SK-N-SH treated with all-trans-retinoic acid at 6 μM for 48 hours (cell line): ENCODE measurements at regions not wholly inside any gene's neighbourhood (a gene's known extent, or its start where the extent isn't known, plus 50 kb on each side); places are given as distances from the start of the nearest gene placed in this dataset.

Experiments used
- ATAC-seq: fragments of 200-7000 bp; cut with Tn5 transposase; 3 replicates; pipeline ENCODE4 v1.9.1; 2020; ENCODE audit warnings: mild to moderate bottlenecking, moderate library complexity
- ARNTL ChIP-seq: fragments of 450-650 bp; formaldehyde crosslinking; IDR thresholded peaks from 2 replicates; pipeline ENCODE4 v1.5.0; 2020; ENCODE audit warnings: low read depth, mild to moderate bottlenecking, moderate library complexity, borderline replicate concordance
- CSDC2 ChIP-seq: fragments of 250-450 bp; sonication (Bioruptor Pico); IDR thresholded peaks from 2 replicates; pipeline ENCODE4 v1.5.0; 2020; ENCODE audit warnings: mild to moderate bottlenecking, moderate library complexity
- ESRRG ChIP-seq: fragments of 250-450 bp; sonication (Bioruptor Pico); IDR thresholded peaks from 2 replicates; pipeline ENCODE4 v1.6.1; 2021; ENCODE audit warnings: mild to moderate bottlenecking
- GLIS3 ChIP-seq: fragments of 250-450 bp; sonication (Bioruptor Pico); IDR thresholded peaks from 2 replicates; pipeline ENCODE4 v1.5.0; 2020; ENCODE audit warnings: mild to moderate bottlenecking, moderate library complexity
- ISL1 ChIP-seq: fragments of 250-450 bp; sonication (Bioruptor Pico); IDR thresholded peaks from 2 replicates; pipeline ENCODE4 v2.1.2; 2022; ENCODE audit warnings: mild to moderate bottlenecking, moderate library complexity
- OSR1 ChIP-seq: fragments of 250-450 bp; sonication (Bioruptor Pico); IDR thresholded peaks from 2 replicates; pipeline ENCODE4 v1.8.0; 2022; ENCODE audit warnings: moderate library complexity, mild to moderate bottlenecking, inconsistent platforms
- PPARA ChIP-seq: fragments of 250-450 bp; sonication (Bioruptor Pico); IDR thresholded peaks from 2 replicates; pipeline ENCODE4 v1.5.0; 2020; ENCODE audit warnings: mild to moderate bottlenecking, borderline replicate concordance
- RARB ChIP-seq: fragments of 250-450 bp; sonication (Bioruptor Pico); IDR thresholded peaks from 2 replicates; pipeline ENCODE4 v1.8.0; 2021; ENCODE audit warnings: mild to moderate bottlenecking, moderate library complexity
- SNAI2 ChIP-seq: fragments of 250-450 bp; sonication (Bioruptor Pico); IDR thresholded peaks from 2 replicates; pipeline ENCODE4 v1.5.0; 2020; ENCODE audit warnings: mild to moderate bottlenecking, moderate library complexity
- TCF4 ChIP-seq: fragments of 250-450 bp; sonication (Bioruptor Pico); IDR thresholded peaks from 2 replicates; pipeline ENCODE4 v1.8.0; 2021; ENCODE audit warnings: mild to moderate bottlenecking, moderate library complexity, borderline replicate concordance
- ZC3H10 ChIP-seq: fragments of 250-450 bp; sonication (Bioruptor Pico); IDR thresholded peaks from 2 replicates; pipeline ENCODE4 v1.5.1; 2021; ENCODE audit warnings: mild to moderate bottlenecking, moderate library complexity
- ZFP3 ChIP-seq: fragments of 250-450 bp; sonication (Bioruptor Pico); IDR thresholded peaks from 2 replicates; pipeline ENCODE4 v1.5.0; 2020; ENCODE audit warnings: mild to moderate bottlenecking, moderate library complexity
- ZNF70 ChIP-seq: fragments of 450-650 bp; formaldehyde crosslinking; IDR thresholded peaks from 2 replicates; pipeline ENCODE4 v1.5.0; 2020; ENCODE audit warnings: mild to moderate bottlenecking, moderate library complexity
- ZNF8 ChIP-seq: fragments of 450-650 bp; formaldehyde crosslinking; IDR thresholded peaks from 2 replicates; pipeline ENCODE4 v1.5.0; 2020; ENCODE audit warnings: mild to moderate bottlenecking, moderate library complexity
- TF ChIP-seq, protein P1 (sequence below): fragments of 250-450 bp; sonication (Bioruptor Pico); IDR thresholded peaks from 2 replicates; pipeline ENCODE4 v1.5.1; 2021; ENCODE audit warnings: mild to moderate bottlenecking, moderate library complexity
- TF ChIP-seq, protein P2 (sequence below): fragments of 250-450 bp; sonication (Bioruptor Pico); IDR thresholded peaks from 2 replicates; pipeline ENCODE4 v1.8.0; 2021; ENCODE audit warnings: low read depth, mild to moderate bottlenecking, moderate library complexity, borderline replicate concordance
- TF ChIP-seq, protein P3 (sequence below): fragments of 250-450 bp; sonication (Bioruptor Pico); IDR thresholded peaks from 2 replicates; pipeline ENCODE4 v1.5.0; 2020; ENCODE audit warnings: mild to moderate bottlenecking, moderate library complexity
- TF ChIP-seq, protein P4 (sequence below): fragments of 250-450 bp; sonication (Bioruptor Pico); IDR thresholded peaks from 2 replicates; pipeline ENCODE4 v1.5.1; 2020; ENCODE audit warnings: low read depth, mild to moderate bottlenecking, moderate library complexity
- TF ChIP-seq, protein P5 (sequence below): fragments of 250-450 bp; sonication (Bioruptor Pico); IDR thresholded peaks from 2 replicates; pipeline ENCODE4 v1.8.0; 2020; ENCODE audit warnings: mild to moderate bottlenecking, moderate library complexity, borderline replicate concordance

DNA sequence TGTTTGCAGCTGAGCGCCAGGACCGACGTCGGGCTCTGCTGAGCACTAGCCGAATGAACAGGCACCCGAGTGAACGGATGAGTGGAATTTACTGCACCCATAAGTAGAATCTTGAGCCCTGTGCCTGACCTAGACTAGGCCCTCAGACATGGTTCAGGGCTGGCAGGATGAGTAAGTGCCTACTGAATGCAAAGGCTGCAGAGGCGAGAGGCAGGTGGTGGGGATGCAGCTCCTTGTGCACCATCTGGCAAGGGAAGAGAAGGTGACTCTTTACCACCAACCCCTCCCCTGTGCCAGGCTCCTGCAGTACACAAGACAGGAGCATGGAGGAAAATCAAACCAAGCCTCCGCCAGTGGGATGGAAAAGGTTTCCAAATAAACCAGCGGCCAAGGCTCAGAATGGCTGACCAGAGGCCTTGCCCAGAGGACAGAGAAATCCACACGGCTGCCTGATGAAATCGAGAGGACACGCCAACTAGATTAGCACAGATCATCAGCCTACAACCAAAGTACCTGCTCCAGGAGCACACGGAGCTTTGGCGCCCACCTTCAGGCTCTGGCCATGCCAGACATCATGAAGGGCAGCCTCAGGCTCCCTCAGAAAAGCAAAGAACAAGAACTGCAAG lies 141.7 kb upstream of the IQSEC1 start (continued):
- TF ChIP-seq CSDC2: no peak
- no peak for TF ChIP-seq GLIS3 (CRISPR knock-in tag)
- TF ChIP-seq TCF4 (CRISPR knock-in tag): no peak
- TF ChIP-seq, protein P1, sequence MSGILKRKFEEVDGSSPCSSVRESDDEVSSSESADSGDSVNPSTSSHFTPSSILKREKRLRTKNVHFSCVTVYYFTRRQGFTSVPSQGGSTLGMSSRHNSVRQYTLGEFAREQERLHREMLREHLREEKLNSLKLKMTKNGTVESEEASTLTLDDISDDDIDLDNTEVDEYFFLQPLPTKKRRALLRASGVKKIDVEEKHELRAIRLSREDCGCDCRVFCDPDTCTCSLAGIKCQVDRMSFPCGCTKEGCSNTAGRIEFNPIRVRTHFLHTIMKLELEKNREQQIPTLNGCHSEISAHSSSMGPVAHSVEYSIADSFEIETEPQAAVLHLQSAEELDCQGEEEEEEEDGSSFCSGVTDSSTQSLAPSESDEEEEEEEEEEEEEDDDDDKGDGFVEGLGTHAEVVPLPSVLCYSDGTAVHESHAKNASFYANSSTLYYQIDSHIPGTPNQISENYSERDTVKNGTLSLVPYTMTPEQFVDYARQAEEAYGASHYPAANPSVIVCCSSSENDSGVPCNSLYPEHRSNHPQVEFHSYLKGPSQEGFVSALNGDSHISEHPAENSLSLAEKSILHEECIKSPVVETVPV: no peak
- TF ChIP-seq ZNF70 (CRISPR knock-in tag): no peak

DNA sequence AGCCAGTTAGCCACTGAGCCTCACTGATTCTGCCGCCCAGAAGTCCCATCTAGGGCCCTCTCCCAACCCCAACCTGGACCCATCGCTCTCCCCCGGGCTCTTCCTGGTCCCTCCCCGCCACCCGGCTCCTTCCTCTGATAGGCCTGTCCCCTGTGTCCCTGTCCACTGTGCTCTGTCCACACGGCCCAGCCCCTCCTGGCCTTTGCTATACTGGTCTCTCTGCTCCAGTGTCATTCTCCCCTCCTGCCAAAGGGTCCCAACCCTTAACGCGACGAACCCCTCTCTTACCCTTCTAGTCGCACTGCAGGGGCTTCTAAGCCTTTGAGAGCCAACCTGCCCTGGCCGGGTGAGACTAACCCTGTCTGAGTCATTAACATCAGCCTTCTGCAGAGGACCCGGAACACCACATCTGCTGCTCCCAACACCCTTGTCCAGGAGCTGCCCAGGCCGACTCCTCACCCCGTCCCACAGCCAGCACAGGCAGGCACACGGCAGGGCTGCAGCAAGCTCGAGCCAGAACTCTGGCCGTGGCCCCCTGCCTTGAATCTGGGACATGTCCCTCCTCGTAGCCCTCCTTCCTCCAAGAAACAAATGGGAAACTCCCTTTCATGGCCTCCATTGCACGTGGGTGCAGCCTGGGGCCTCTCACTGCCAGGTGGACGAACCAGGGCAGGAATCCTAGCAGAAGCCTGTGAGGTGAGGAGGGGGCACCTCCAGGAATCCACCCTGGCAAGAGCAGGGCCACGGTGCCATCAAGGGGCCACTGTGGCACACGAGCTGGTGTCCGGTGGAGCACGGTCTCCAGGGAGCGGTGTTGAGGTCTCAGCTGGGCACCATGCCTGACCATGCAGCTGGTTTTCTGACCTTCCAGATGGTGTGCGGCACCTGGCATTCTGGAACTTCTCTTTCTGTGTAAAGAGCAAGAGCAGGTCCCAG lies 140.9 kb upstream of the IQSEC1 start:
- TF ChIP-seq, protein P2, sequence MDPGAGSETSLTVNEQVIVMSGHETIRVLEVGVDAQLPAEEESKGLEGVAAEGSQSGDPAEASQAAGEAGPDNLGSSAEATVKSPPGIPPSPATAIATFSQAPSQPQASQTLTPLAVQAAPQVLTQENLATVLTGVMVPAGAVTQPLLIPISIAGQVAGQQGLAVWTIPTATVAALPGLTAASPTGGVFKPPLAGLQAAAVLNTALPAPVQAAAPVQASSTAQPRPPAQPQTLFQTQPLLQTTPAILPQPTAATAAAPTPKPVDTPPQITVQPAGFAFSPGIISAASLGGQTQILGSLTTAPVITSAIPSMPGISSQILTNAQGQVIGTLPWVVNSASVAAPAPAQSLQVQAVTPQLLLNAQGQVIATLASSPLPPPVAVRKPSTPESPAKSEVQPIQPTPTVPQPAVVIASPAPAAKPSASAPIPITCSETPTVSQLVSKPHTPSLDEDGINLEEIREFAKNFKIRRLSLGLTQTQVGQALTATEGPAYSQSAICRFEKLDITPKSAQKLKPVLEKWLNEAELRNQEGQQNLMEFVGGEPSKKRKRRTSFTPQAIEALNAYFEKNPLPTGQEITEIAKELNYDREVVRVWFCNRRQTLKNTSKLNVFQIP (CRISPR knock-in tag): no peak
- TF ChIP-seq, protein P3, sequence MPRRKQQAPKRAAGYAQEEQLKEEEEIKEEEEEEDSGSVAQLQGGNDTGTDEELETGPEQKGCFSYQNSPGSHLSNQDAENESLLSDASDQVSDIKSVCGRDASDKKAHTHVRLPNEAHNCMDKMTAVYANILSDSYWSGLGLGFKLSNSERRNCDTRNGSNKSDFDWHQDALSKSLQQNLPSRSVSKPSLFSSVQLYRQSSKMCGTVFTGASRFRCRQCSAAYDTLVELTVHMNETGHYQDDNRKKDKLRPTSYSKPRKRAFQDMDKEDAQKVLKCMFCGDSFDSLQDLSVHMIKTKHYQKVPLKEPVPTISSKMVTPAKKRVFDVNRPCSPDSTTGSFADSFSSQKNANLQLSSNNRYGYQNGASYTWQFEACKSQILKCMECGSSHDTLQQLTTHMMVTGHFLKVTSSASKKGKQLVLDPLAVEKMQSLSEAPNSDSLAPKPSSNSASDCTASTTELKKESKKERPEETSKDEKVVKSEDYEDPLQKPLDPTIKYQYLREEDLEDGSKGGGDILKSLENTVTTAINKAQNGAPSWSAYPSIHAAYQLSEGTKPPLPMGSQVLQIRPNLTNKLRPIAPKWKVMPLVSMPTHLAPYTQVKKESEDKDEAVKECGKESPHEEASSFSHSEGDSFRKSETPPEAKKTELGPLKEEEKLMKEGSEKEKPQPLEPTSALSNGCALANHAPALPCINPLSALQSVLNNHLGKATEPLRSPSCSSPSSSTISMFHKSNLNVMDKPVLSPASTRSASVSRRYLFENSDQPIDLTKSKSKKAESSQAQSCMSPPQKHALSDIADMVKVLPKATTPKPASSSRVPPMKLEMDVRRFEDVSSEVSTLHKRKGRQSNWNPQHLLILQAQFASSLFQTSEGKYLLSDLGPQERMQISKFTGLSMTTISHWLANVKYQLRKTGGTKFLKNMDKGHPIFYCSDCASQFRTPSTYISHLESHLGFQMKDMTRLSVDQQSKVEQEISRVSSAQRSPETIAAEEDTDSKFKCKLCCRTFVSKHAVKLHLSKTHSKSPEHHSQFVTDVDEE (CRISPR knock-in tag): no peak
- TF ChIP-seq, protein P4, sequence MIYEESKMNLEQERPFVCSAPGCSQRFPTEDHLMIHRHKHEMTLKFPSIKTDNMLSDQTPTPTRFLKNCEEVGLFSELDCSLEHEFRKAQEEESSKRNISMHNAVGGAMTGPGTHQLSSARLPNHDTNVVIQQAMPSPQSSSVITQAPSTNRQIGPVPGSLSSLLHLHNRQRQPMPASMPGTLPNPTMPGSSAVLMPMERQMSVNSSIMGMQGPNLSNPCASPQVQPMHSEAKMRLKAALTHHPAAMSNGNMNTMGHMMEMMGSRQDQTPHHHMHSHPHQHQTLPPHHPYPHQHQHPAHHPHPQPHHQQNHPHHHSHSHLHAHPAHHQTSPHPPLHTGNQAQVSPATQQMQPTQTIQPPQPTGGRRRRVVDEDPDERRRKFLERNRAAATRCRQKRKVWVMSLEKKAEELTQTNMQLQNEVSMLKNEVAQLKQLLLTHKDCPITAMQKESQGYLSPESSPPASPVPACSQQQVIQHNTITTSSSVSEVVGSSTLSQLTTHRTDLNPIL (CRISPR knock-in tag): no peak
- TF ChIP-seq ARNTL (CRISPR knock-in tag): no peak
- no peak for TF ChIP-seq ESRRG (CRISPR knock-in tag)
- TF ChIP-seq ZFP3 (CRISPR knock-in tag): no peak
- TF ChIP-seq CSDC2: no peak
- TF ChIP-seq ISL1 (CRISPR knock-in tag): no peak
- TF ChIP-seq SNAI2 (CRISPR knock-in tag): no peak
- no peak for TF ChIP-seq OSR1
- no peak for ATAC-seq

DNA sequence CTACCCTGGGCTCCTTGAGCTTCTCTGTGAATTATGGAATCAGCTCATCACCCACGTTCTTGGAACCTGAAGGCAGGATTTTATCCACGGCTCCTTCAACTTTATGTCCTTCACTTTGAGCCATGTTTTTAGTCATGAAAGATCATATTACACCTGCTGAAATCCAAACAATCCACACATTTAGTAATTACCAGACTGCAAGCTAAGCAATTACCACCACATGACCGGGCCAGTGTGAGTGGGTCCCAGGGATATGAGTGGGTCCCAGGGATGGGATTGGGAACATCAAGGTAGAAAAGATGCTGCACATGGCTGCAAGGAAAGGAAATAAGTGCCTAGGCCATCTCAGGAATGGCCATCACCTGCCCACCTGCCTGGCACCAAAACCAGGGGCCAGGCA lies 140.3 kb upstream of the IQSEC1 start:
- TF ChIP-seq RARB (CRISPR knock-in tag) (no peak), ZNF8 (no peak), ESRRG (CRISPR knock-in tag) (no peak), ZC3H10 (CRISPR knock-in tag) (no peak), PPARA (no peak), ISL1 (CRISPR knock-in tag) (no peak)
- TF ChIP-seq, protein P2 (CRISPR knock-in tag): no peak
- TF ChIP-seq, protein P5, sequence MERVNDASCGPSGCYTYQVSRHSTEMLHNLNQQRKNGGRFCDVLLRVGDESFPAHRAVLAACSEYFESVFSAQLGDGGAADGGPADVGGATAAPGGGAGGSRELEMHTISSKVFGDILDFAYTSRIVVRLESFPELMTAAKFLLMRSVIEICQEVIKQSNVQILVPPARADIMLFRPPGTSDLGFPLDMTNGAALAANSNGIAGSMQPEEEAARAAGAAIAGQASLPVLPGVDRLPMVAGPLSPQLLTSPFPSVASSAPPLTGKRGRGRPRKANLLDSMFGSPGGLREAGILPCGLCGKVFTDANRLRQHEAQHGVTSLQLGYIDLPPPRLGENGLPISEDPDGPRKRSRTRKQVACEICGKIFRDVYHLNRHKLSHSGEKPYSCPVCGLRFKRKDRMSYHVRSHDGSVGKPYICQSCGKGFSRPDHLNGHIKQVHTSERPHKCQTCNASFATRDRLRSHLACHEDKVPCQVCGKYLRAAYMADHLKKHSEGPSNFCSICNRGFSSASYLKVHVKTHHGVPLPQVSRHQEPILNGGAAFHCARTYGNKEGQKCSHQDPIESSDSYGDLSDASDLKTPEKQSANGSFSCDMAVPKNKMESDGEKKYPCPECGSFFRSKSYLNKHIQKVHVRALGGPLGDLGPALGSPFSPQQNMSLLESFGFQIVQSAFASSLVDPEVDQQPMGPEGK: no peak
- TF ChIP-seq, protein P3 (CRISPR knock-in tag): no peak
- TF ChIP-seq, protein P4 (CRISPR knock-in tag): no peak
- no peak for ATAC-seq
